ENCODE measurements at regions not wholly inside any gene's neighbourhood (a gene's known extent, or its start where the extent isn't known, plus 50 kb on each side); places are given as distances from the start of the nearest gene placed in this dataset.

DNA sequence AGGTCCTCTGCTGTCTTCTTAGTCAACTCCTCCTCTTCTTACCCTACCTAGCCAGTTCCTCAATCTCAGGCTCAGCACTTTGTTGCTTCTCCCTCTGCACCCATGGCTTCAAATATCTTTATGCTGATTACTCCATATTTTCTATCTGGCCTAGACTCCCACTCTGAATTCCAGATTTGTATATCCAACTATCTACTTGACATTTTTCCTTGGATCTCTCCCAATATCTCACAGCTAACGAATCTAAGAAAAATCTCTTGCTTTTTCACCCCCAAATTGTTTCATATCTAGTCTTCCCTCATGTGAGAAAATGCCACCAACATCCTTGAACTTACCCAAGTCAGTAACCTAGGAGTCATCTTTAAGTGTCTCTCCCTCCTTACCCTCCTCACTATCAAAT is 176.4 kb upstream of the ERCC4 start:
- DNase-seq = no peak

DNA sequence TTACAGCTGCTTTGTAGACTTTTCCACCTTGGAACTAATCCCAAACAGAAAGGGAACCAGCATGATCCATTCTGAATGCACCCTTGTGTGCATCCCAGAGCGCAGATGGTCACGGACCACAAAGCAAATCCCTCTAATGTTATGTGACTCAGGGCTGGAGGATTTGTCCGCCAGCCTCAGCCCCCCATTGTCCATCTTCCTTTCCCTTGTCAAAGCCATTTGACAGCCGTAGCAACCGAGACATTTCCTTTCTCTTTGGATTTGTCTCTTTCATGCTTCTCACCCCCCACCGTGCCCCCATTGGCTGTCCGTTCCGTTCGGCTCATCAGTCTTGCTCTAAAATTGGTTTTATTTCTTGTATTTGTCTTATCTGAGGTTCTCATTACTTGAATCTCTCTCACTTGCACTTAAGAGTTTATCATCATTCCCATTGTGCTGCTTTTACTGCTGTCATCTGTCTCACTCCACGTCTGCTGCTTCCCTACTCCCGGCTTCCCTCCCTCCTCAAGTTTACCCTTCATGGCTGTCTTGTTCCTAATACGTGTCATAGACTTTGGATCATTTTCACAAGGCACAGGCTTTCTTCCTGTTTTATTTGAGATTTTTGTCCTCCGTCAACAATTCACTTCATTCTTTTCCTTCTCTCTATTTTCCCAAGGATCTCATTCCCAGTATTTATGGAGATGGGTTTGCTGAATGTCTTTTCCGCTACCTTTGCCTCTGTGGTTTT is 163.4 kb upstream of the ERCC4 start:
- peak in 1 of 2 experiments; percentile 26 for DNase-seq

DNA sequence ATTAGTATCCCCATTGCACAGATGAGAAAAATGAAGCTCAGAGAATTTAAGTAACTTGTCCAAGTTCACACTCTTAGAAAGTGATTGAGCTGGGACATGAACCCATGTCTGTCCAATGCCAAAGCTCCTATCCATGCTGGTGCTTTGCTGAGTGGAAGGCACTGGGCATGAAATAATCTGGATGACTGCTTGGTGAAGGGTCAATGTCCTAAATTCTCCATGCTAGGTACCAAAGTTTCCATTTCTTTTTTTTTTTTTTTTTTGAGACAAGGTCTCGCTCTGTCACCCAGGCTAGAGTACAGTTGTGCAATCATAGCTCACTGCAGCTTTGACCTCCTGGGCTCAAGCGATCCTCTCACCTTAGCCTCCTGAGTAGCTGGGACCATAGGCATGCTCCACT is 153.6 kb upstream of the ERCC4 start:
- no peak for DNase-seq

DNA sequence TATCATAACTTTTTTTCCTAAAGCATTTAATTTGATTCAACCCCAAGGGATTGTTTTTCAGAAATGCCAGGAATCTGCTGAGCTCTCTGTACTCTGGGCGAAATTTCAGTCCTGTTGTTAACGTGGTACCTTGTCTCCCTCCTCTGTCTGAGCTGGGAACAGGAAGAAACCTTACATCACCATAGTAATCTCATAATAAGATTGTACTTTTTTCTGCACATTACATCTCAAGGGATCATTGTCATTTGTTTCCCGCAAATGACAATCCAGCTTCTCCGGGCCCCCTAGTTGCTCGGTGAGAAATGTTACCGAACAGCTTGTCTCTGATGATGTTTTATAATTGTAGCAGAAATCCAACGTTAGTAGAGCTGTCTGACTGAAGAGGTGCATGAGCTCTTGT is 152.7 kb upstream of the ERCC4 start:
- DNase-seq = no peak

DNA sequence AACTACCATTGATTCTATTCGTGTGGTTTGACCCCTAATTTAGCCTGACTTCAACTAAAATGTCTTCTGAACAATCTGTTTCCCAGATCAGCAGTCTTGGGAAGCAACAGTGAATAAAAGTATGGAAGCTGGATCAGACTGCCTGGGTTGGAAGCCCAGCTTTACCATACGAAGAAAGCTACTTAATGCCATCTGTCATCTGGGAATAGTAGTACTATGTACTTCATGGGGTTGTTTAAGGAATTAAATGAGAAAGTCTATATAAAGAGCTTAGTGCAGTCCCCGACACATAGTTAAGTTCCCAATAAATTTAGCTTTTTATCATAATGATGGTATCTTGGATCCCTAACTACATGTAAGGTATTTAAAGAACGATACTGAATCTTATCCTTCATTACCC is 151.5 kb upstream of the ERCC4 start:
- DNase-seq = no peak

DNA sequence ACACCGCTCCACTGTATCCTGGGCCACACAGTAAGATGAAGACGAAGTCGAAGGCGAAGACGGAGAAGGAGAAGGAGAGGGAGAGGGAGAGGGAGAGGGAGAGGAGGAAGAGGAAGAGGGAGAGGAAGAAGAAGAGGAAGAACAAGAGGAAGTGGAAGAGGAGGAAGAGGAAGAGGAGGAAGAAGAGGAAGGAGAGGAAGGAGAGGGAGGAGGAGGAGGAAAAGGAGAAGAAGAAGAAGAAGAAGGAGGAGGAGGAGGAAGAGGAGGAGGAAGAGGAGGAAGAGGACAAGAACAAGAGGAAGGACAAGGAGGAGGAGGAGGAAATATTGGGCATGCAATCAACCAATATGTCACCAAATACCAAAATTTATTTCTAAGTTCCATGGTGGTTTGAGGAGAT is 149.5 kb upstream of the ERCC4 start:
- no peak for DNase-seq

DNA sequence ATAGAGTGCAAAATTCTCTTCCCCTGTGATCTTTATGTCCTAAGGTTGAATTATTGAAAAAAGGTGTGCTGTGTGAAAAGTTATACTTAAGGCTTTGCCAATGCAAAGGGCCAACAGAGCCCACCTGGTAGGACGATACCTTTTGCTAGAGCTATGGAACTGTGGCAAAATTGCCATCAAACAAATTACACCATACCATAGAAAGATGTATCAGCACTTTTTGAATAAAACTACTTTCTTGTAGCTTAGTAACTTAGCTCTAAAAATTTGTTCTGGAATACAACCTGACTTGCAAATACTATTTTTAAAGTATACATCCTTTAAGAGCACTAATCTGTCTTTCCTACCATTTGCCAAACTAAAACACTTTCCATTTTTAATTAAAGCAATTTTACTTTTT is 147.2 kb upstream of the ERCC4 start:
- DNase-seq = no peak

DNA sequence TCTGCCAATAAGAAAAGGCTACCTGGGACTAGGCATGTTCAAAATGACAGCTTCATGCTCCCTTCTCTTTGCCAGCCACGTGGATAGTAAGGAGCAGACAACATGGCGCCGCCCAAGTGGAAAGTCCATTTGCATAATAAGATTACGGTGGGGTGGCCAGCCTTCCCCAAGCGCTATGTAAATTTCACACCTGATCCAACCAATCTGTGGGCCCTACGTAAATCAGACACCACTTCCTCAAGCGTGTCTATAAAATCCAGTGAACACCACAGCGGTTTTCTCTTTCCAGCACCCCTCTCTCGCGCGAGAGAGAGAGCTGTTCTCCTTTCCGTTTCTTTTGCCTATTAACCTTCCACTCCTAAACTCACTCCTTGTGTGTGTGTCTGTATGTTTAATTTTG is 140.3 kb upstream of the ERCC4 start:
- DNase-seq = peak; percentile 92 to 95

DNA sequence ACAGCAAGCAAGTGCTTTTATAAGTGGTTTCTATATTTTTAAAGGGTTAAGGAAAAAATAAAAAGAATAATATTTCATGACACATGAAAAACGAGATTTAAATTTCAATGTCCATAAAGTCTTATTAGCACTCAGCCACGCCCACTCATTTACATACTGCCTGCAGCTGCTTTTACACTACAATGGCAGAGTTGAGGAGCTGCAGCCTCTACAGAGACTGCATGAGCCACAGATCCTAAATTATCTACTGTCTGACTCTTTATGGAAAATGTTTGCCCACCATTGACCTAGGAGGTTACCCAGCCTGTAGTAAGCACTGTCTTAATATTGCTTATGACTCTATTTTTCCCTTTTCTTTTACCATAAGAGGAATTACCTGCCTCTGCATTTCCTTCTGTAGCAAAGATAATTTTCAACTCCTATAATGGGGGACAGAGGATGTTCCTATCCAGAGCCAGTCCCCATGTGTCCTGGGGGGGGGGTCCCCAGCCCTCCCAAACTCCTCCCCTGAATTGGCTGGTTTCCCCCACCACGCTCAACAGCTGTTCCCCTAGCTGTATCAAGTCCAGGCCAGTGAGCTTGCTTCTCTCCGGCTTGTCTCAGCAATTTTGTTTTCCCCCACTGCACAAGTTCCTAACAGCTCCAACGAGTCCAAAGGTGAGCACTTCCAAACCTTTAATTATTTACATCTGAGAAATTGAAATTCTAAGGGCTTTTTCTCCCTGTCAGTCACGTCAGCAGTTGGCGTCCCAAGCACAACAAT is 139.4 kb upstream of the ERCC4 start:
- peak; percentile 59 to 89 for DNase-seq

DNA sequence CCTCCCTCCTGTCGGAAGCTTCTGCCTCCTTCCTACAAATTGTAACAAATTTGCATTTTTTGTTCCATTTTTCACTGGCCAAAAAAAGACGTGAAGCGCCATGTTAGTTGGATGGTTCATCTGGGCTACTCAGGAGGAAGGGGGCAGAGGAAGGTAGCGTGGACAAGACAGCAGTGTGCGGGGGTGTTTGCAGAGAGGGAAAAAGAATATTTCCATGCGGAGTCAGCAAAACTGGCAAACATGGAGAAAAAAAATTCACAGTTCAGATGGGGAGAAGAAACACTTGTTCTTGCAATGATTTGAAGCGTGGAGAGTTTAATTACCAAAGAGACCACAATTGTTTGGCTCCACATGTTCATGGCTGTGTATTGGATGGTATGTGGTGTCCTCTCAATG is 138.8 kb upstream of the ERCC4 start:
- DNase-seq = no peak

DNA sequence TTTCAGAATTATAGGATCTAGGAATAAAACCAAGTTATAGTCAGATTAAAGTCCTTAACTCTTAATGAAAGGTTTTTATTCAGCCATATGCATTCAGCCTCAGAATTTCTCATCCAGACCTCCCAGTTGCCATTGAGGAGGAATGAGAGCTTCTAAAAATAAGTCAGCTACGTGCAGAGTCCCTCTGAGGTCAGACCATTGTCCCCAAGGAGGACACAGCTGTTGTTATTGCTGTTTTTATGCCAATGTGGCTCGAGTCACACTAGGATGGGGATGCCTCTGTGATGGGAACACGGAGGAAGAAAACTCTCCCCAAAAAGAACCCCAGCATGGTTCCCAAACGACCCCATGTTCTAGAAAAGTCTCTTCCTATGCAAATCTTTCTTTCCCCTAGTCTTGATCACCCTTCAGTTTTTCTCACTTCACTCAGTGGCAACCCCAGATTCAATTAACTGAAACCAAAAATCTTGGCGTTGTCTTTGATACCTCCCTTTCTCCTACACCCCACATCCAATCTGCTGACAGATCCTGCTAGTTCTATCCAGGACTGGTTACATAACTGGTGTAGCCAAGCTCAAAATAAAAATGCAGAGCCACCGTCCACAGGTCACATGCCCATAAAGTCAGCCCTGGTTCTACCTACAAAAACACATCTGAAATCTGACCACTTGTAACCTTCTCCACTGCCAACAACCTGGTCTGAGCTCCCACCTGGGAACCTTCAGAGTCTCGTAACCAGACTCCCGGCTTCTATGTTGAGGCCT is 138.2 kb upstream of the ERCC4 start:
- no peak for DNase-seq

DNA sequence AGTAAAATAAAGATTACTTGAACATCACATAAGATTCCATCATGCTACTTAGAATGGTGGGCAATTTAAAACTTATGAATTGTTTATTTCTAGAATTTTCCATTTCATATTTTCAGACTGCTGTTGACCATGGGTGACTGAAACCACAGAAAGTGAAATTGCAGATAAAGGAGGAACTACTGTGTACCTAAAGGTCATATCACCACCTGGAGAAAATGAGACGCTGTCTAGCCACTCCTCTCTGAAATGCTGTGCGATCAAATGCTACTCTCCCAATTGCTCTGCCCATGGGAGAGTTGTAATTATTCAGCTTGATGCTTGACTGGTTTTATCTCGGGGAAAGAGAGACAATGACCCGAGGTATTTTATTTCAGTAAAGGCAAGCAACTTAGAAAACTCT is 128.9 kb upstream of the ERCC4 start:
- DNase-seq = peak in 1 of 2 experiments; percentile 14

DNA sequence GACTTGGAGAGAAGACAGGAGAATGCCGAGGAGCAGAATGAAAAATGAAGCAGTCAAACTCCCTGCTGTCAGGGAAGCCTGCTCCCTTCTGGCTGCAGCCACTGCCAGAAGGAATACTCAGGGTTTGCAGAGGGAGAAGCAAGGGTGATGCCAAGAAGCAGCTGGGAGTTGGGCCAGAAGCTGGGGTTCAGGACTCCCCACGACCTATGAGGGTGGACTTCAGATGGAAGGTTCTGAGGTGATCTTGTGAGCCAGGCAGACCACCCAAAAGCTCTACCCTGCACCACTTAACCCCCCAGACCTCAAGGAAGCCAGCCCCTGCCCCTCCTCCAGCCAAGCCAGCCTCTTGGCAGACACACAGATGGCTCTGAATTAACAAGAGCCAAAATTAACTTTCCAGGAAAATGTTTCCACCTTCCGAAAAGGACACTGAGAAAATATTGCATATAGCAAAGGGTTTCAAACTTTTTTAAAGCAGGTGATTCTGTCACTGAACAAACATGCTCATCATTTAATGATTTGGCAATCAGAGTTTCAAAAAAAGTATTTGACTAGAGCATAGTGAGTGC is 126.0 kb upstream of the ERCC4 start:
- no peak for DNase-seq

DNA sequence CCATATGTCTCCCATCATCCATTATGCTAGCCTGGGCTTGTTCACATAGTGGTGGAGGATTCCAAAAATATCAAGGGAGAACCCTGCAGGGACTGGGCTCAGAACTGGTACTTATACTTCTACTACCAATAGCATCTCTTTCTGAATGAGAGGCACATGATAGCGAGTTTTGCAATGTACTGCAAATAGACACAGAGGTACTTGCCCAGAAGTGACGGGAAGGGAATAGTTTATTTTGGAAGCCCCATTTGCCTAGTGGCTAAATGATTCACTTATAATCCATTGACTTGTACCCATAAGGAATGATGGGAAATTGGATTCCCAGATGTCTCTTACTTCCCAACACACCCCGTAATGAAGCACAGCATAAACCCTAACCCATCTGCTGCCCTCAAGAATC is 124.8 kb upstream of the ERCC4 start:
- no peak for DNase-seq

DNA sequence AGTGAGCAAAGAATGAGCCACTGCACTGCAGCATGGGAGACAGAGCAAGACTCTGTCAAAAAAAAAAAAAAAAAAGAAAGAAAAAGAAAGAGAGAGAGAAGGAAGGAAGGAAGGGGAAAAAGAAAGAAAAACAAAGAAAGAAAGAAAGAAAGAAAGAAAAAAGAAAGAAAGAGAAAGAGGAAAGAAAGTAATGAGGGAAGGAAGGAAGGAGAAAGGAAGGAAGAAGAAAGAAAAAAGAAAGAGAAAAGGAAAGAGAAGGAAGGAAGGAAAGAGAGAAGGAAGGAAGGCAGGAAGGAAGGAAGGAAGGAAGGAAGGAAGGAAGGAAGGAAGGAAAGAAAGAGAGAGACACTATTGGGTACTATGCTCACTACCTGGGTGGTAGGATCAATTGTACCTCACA is 122.2 kb upstream of the ERCC4 start:
- DNase-seq = no peak

DNA sequence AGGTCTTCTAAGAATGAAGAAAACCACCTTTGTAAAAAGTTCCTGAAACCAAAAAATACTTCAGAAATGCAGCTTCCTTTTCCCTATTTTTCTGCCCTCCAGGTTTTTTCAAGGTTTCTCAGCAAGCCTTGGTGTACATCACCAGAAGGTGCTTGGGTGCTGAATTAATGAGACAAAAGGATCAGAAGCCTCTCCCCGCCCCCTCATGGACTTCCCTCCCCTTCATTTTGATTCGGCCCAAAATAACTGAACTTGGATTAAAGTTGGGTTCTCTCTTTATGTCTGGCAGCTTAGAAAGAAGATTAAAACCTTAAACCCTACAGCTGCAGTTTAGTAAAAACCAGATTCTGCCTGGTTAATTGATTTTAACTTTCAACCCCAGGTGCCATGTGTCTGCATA is 121.7 kb upstream of the ERCC4 start:
- DNase-seq = no peak

DNA sequence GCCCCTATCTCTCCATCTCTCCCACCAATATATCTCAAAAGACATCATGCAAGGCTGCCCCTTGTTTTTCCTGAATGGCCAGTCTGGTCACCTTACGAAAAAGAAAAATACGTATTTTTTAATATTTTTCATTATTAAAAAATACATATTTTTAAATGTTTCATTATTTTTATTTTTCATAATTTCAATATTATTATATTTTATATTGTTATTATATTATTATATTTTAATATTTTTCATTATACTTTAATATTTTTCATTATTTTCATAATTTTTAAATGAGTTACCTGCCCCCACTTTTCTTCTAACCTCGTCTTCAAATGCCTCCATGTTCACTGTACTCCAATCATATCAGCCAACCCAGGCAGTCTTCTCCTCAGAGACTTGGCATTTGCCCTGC is 116.0 kb upstream of the ERCC4 start:
- DNase-seq = no peak

DNA sequence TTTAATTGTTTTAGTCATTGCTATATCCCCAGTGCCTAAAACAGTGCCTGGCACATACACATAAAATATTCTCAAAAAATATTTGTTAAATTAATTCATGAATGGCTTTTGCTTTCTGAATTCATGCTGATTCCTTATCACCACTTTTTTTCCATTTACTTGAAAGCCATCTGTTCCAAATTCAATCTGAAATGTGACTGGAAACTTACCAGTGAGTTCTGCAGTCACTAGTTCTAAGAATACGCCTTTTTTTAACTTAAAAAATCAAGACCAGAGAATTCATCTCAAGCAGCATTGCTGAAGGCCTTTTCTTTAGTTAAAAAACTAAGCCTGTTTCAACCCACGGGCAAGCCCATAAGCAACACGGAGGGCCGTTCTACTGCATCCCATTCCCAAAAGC is 114.0 kb upstream of the ERCC4 start:
- DNase-seq = no peak

DNA sequence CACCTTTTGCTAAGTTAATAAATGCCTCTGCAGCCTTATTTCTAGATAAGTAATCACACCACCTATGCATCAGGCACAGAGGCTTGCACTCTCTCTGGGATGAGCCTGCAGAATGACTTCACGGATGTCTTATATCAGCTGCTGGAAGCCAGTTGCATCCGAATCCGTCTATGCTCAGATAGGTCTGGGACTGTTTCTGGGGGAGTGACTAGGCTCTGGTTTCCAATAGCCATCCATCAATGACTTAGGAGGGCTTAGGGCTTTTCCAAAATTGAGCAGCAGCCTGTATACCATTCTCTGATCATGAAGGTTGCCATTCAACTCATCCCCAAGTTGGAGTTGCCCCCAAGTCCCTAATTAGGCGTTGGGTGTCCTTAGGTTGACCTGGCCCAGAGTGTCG is 113.3 kb upstream of the ERCC4 start:
- DNase-seq = no peak

DNA sequence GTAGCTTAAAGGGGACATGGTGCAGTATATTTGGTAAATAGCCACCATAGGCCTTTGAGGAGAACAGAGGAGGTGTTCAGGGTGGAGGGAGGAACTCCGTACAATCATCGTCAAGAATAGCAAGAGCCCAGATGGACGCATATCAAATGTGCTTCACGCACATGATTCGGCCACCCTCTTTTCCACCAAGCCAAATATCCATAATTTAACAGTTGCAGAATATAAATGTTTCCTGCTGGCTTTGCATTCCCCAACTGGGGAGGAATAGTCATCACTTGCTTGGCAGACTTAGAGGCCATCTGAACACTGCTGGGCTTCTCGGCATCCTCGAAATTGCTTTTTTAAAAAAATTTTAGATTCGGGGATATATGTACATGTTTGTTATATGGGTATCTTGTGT is 111.9 kb upstream of the ERCC4 start:
- no peak for DNase-seq

DNA sequence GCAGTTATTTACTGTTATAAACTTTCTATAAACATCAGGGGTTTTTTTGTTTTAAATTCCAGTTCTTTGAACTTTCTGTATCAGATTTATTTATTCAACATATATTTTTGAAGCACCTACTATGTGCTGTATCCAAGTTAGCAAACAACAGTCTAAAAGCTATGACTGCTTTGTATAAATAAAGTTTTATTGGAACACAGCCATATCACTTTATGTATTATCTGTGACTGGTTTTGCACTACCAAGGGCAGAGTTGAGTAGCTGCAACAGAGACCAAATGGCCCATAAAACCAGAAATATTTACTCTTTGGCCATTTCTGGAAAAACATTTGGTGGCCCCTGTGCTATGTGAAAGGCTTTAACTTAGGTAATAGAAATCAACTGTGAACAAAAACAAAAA is 110.2 kb upstream of the ERCC4 start:
- no peak for DNase-seq

DNA sequence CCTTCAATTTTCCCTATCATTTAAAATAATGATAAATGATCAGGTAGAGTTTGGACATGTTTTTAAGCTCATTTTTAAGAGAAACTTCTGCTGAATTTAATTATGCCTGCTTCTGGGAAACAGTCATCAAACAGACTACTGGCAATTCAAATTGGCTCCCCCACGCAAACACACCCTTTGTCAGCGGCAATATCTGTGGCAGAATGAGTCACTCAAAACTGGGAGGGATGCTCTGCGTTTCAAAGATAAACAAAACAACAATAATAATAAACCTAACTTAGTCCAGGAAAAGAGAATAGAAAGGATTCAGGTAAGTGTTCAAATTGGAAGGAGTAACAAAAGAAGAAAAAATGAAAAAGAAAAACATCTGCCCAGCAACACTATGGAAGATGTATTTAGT is 108.1 kb upstream of the ERCC4 start:
- no peak for DNase-seq

DNA sequence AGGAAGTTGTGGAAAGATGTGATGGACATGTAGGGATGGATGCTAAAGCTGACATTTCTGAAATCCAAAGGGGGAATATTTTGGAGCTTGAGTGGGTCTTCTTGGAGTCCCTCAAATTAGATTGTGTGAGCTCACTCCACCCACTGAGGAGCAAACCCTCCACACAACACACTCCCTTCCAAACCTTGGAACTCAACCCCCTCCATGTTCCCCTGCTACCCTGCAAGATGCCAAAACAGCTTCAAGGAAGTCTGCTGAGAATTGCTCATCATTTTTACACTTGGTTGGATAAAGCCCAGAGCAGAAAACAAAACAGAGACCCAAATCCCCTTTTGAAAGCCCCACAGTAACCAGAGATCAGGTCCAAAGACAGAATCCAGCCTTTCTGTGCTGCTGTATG is 103.3 kb upstream of the ERCC4 start:
- DNase-seq = no peak

DNA sequence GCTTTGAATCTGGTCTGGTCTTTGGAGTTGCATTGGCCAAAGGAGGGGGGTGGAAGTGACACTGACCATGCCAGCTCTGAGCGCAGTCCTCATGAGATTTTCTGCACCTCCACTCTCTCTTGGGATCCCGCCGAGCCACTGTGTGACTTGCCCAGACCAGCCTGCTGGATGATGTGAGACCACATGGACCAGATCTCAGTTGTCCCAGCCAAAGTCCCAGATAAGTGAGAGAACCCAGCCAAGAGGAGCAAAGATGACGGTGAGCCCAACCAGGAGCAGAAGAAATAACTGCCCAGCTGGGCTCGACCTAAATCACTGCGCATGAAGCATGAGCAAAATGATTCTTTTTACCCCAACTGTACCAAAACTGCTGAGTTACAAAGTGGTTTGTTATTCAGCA is 96.5 kb upstream of the ERCC4 start:
- no peak for DNase-seq

Data from NCI-H526 (cell line).